ENCODE measurements at regions not wholly inside any gene's neighbourhood (a gene's known extent, or its start where the extent isn't known, plus 50 kb on each side); places are given as distances from the start of the nearest gene placed in this dataset.

GRCh38 chr13:74751739-74752138 is 617.5 kb upstream of the KLF12 start:
- no peaks in the 10 kb centered on the region for H3K36me3 ChIP-seq (ENCODE audit: control insufficient read depth, insufficient read depth, low read length)
- H3K4me2 ChIP-seq (ENCODE audit: extremely low read depth, insufficient read depth, low read length): no peak overlapping the region
- no peak overlapping the region for H2AFZ ChIP-seq (ENCODE audit: low read length)
- H3K27me3 ChIP-seq (ENCODE audit: control insufficient read depth, insufficient read depth, low read length): no peaks in the 10 kb centered on the region
- no peaks in the 10 kb centered on the region for H3K4me1 ChIP-seq (ENCODE audit: control insufficient read depth, extremely low read depth, insufficient read depth, low read length)
- H3K27ac ChIP-seq (ENCODE audit: insufficient read depth, low read length): no peak overlapping the region
- no peak for TF ChIP-seq CTCF (conservative IDR thresholded peaks at IDR 0.05 in 1 of 2, IDR thresholded peaks at IDR 0.05 in 1 of 2; ENCODE audit: low read depth in 1 of 2, low read length in 2 of 2)
- no peak for TF ChIP-seq EZH2 (IDR thresholded peaks at IDR 0.05; ENCODE audit: low read length, missing control alignments)
- H3K9me3 ChIP-seq (ENCODE audit: control insufficient read depth, insufficient read depth, low read depth, low read length): no peaks in the 10 kb centered on the region
- H3K4me3 ChIP-seq (replicated peaks in 1 of 4; ENCODE audit: control extremely low read depth in 1 of 4, insufficient read depth in 1 of 4, low read depth in 3 of 4, low read length in 4 of 4): no peak overlapping the region
- no peaks in the 10 kb centered on the region for H3K79me2 ChIP-seq (ENCODE audit: control insufficient read depth, insufficient read depth, low read length)
- DNase-seq (ENCODE audit: low read depth in 2 of 2): no peak
- H3K9ac ChIP-seq (ENCODE audit: insufficient read depth, low read length): no peak overlapping the region
- H4K20me1 ChIP-seq (ENCODE audit: control insufficient read depth, extremely low read depth, insufficient read depth, low read length): no peaks in the 10 kb centered on the region

GRCh38 chr13:74747186-74747955 is 613.2 kb upstream of the KLF12 start:
- H3K27ac ChIP-seq (ENCODE audit: insufficient read depth, low read length): no peak overlapping the region
- H3K36me3 ChIP-seq (ENCODE audit: control insufficient read depth, insufficient read depth, low read length): no peaks in the 10 kb centered on the region
- H2AFZ ChIP-seq (ENCODE audit: low read length): no peak overlapping the region
- H3K4me3 ChIP-seq (replicated peaks in 1 of 4; ENCODE audit: control extremely low read depth in 1 of 4, insufficient read depth in 1 of 4, low read depth in 3 of 4, low read length in 4 of 4): no peak overlapping the region
- no peak for DNase-seq (ENCODE audit: low read depth in 2 of 2)
- H3K9ac ChIP-seq (ENCODE audit: insufficient read depth, low read length): no peak overlapping the region
- no peaks in the 10 kb centered on the region for H3K27me3 ChIP-seq (ENCODE audit: control insufficient read depth, insufficient read depth, low read length)
- H4K20me1 ChIP-seq (ENCODE audit: control insufficient read depth, extremely low read depth, insufficient read depth, low read length): no peaks in the 10 kb centered on the region
- H3K79me2 ChIP-seq (ENCODE audit: control insufficient read depth, insufficient read depth, low read length): no peaks in the 10 kb centered on the region
- H3K4me2 ChIP-seq (ENCODE audit: extremely low read depth, insufficient read depth, low read length): no peak overlapping the region
- TF ChIP-seq EZH2 (IDR thresholded peaks at IDR 0.05; ENCODE audit: low read length, missing control alignments) (no peak), CTCF (conservative IDR thresholded peaks at IDR 0.05 in 1 of 2, IDR thresholded peaks at IDR 0.05 in 1 of 2; ENCODE audit: low read depth in 1 of 2, low read length in 2 of 2) (no peak)
- H3K4me1 ChIP-seq (ENCODE audit: control insufficient read depth, extremely low read depth, insufficient read depth, low read length): no peaks in the 10 kb centered on the region
- no peaks in the 10 kb centered on the region for H3K9me3 ChIP-seq (ENCODE audit: control insufficient read depth, insufficient read depth, low read depth, low read length)

- Histone ChIP-seq H3K36me3 (ENCODE audit: control insufficient read depth, insufficient read depth, low read length) (no peaks in the 10 kb centered on the region), H3K4me3 (replicated peaks in 1 of 4; ENCODE audit: control extremely low read depth in 1 of 4, insufficient read depth in 1 of 4, low read depth in 3 of 4, low read length in 4 of 4) (no peak overlapping the region), H3K9ac (ENCODE audit: insufficient read depth, low read length) (no peak overlapping the region), H3K4me1 (ENCODE audit: control insufficient read depth, extremely low read depth, insufficient read depth, low read length) (no peaks in the 10 kb centered on the region), H3K27me3 (ENCODE audit: control insufficient read depth, insufficient read depth, low read length) (no peaks in the 10 kb centered on the region), H3K9me3 (ENCODE audit: control insufficient read depth, insufficient read depth, low read depth, low read length) (no peaks in the 10 kb centered on the region), H3K4me2 (ENCODE audit: extremely low read depth, insufficient read depth, low read length) (no peak overlapping the region), H2AFZ (ENCODE audit: low read length) (no peak overlapping the region), H4K20me1 (ENCODE audit: control insufficient read depth, extremely low read depth, insufficient read depth, low read length) (no peaks in the 10 kb centered on the region), H3K79me2 (ENCODE audit: control insufficient read depth, insufficient read depth, low read length) (no peaks in the 10 kb centered on the region), H3K27ac (ENCODE audit: insufficient read depth, low read length) (no peak overlapping the region)
- no peak for TF ChIP-seq EZH2 (IDR thresholded peaks at IDR 0.05; ENCODE audit: low read length, missing control alignments)
- TF ChIP-seq CTCF (conservative IDR thresholded peaks at IDR 0.05 in 1 of 2, IDR thresholded peaks at IDR 0.05 in 1 of 2; ENCODE audit: low read depth in 1 of 2, low read length in 2 of 2): no peak
- no peak for DNase-seq (ENCODE audit: low read depth in 2 of 2)
These were observed 609.8 kb upstream of the KLF12 start for GRCh38 chr13:74743992-74744391.

Data from fibroblast of lung (primary cell).